ACHN (cell line): ENCODE measurements at regions not wholly inside any gene's neighbourhood (a gene's known extent, or its start where the extent isn't known, plus 50 kb on each side); places are given as distances from the start of the nearest gene placed in this dataset.
"Not testable (repeated sequence)": the region's sequence is repeated elsewhere in the genome, so short reads cannot be mapped to it uniquely, and the experiment has no call there.

Experiments
- DNase-seq: peaks from one replicate; pipeline ENCODE4 v3.0.0-alpha.2; 2015
- in situ Hi-C: cut with HindIII; loops from 2 replicates; pipeline ENCODE4 v1.10.0; 2017; ENCODE audit warnings: low sequenced_read_pairs, low pct_ligation_motif_present, low pct_unique_long_range_greater_than_20kb

DNA sequence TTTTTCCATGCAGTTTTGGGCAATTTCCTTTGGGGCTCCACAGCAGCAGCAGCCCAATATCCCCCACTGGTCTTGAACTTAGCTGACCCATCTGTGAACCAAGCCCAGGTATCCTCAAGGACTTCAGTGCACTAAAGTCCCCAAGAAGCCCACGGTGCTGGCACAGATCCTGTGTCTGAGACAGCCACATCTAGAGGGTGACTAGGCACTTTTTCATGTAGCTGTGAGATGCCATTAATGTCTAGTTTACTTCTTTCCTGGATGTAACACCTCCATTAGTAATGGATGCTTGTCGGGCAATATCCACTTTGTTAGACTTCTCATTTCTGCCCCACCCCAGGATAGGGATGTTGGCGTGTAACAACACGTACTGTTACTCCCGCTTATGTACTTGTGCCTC is 117.9 kb downstream of the GPCPD1 start:
- no peak for DNase-seq
- in situ Hi-C loops, result no loop called here

DNA sequence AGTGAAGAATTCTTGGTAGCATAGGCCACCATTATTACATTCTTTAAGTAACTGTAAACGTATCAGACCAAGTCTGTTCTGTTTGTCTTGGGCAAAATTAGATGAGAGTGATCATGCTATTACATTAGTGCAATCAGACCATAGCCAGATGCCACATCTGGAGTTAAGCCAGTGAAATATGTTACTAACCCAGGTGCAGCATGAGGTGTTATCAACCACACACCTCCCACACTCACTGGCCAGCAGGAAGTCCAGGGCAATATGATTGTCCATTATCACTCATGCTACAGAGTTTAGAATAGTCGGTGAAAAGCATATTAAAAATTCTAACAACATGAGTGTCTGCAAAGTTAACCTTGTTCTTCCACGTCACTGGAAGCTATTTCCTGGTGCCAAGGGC is 119.4 kb downstream of the GPCPD1 start:
- no peak for DNase-seq
- in situ Hi-C loops, result no loop called here

DNA sequence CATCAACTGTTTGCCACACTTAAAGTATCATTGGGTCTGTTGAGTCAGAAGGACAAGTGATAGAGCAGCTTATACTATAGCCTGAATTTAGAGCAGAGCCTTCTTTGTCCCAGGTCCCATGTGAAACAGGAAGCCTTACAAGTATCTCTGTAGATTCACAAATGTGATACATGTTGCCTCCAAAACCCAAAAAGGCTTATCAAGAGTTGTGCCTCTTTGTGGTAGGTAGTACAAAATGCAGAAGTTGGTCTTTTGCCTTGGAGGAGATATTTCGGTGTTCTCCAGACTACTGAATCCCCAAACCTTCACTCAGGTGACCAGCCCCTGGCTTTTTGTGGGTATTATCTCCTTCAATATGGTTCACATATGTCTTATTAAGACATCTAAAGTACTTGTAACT is 121.2 kb downstream of the GPCPD1 start:
- no peak for DNase-seq
- in situ Hi-C loops, result no loop called here

DNA sequence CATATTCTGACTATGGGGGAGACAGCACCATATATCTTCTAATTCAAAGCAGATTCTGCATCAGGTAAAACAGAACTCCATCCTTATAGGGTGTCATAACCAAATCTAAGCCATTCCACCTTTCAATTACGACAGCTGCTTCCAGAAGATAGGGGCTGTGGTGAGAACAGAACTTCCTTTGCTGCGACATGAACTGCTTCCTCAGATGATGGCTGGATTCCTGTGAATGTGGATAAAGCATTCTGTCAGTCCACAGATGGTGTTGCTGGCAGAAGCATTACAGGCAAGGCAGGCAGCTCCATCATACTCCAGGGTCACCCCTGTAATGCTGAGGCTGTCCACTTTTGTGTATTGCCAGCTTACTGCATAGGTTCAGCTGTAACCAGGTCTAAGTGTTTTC is 122.0 kb downstream of the GPCPD1 start:
- in situ Hi-C loops, result no loop called here
- no peak for DNase-seq

DNA sequence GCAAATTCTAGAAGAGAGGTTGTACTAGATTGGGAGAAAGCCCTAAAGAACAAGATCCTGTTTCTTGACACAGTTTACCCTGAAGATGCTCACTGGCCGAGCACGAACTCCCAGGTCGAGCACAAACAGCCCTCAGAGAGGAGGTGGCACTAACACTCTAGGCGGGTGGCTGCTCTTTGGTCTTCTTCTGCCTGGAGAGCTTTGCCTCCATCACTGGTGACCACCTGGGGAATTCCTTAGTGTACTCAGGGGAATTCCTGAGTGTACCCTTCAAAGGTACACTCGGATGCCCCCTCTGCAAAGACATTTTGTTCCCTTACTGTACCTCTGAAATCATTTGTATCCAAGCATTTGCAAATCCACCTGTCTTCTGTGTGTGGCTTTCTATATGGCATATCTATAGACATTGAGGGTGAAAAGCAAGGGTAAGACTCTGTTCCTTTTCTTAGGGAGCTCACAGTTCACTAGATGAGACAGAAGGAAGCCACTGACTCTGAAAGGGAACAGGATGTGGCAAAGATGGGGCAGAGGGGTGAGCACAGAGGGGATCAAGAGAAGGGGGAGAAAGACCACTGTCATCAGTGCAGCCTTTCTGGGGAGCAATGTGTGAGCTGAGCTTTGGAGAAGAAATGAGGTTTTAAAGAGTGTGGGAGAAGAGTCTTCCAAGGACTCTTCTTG is 124.3 kb downstream of the GPCPD1 start:
- in situ Hi-C loops, result no loop called here
- DNase-seq, result no peak

DNA sequence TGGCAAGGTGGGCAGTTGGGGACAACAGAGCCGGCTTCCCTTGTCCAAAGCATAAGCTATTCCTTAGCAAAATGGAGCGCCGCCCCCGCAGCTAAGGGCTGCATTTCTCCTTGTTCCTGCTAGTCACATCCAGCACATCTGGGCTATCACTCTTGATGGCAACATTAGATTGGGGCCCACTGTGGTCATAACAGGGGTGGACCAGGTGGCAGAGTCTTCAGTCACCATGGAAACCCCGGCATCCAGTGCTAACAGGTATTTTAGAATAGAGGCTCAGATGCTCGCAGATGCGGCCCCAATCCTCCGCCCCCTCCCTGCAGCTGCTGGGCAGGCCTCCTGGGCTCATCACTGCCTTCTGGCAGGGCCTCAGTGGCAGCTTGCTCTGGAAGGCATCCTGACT is 125.9 kb downstream of the GPCPD1 start:
- in situ Hi-C loops, result no loop called here
- no peak for DNase-seq

DNA sequence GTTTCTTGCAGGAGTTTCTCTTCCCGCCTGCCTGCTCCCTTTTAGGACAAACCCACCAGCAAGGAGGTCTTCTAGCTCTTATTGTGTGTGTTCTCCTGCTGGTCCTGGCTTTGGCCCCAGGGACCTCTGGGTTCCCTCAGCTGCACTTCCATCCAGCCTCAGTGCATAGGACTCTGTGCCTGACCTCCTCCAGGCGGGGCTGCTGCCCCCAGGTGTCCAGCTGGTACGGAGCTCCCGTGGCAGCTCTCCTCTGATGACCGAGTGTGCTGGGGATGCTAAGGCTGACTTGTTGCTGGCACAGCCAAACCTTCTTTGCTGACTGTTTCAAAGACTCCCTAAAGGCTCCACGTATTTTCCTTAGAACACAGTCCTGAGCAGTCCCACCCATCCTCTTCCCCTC is 126.5 kb downstream of the GPCPD1 start:
- no peak for DNase-seq
- in situ Hi-C loops, result no loop called here

DNA sequence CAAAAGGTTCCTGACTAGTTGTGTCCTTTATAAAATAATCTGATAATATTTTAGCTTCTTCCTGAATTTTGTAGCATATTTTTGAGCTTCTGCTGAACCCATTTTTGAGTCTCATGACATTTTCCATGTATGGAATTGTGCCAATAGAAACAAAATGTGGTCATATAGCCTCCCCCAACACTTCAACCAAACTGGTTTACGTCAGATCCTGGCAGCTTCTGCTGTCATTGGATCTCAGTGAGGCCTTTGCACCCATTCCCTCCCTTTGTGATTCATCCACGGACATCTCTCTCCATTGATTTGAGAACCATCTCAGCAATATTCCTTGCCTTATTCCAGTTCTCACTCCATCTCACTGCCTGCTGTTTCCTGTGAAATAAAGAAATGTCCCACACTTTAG is 128.0 kb downstream of the GPCPD1 start:
- no peak for DNase-seq
- in situ Hi-C loops, result no loop called here

DNA sequence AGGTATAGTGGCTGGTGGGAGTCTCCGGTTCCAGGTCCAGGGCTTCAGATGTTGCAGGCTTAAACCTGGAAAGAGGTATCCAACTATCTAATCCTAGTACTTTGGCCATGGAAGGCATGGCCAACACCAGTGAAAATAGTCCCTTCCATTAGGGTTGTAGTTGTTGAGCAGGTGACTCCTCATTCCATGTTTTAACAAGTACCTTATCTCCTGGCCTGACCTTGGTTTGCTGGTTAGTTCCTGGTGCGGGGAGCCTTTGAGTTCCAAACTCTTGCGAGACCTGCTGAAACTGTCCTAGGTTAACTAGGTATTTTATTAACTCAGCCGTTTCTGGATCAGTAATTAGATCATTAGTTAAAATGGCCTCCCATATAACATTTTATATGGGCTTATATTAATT is 128.9 kb downstream of the GPCPD1 start:
- no peak for DNase-seq
- in situ Hi-C loops, result no loop called here

DNA sequence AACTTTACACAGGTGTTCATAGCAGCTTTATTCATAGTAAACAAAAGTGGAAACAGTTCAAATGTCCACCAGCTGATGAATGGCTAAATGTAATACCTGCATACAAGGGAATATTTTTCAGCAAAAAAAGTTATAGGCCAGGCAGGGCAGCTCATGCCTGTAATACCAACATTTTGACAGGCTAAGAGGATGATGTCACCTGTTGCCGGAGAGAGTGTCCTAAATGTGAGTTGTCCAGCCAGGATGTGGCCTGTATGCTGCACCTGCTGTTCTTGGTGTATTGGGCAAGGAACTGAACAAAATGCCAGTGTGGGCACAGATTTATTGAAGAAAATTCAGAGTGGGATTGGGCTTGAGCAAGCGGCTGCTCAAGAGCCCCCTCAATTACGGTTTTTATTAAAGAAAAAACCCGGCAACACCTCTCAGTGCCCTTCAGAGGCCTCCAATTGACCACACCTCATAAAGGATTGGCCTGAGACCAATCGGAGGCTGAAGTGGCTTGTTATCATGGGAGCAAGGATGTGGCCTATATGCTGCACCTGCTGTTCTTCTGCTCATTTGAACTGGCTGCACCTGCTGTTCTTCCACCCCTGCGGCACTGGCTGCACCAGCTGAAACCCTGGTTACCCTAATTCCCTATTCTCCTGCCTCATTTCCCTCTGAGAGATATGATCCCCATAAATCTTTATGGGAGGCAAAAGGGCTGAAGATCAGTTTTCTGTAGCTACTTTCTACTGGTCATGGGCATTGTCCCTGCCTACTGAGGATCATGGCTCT is 129.8 kb downstream of the GPCPD1 start:
- DNase-seq, result no peak
- in situ Hi-C loops, result no loop called here

DNA sequence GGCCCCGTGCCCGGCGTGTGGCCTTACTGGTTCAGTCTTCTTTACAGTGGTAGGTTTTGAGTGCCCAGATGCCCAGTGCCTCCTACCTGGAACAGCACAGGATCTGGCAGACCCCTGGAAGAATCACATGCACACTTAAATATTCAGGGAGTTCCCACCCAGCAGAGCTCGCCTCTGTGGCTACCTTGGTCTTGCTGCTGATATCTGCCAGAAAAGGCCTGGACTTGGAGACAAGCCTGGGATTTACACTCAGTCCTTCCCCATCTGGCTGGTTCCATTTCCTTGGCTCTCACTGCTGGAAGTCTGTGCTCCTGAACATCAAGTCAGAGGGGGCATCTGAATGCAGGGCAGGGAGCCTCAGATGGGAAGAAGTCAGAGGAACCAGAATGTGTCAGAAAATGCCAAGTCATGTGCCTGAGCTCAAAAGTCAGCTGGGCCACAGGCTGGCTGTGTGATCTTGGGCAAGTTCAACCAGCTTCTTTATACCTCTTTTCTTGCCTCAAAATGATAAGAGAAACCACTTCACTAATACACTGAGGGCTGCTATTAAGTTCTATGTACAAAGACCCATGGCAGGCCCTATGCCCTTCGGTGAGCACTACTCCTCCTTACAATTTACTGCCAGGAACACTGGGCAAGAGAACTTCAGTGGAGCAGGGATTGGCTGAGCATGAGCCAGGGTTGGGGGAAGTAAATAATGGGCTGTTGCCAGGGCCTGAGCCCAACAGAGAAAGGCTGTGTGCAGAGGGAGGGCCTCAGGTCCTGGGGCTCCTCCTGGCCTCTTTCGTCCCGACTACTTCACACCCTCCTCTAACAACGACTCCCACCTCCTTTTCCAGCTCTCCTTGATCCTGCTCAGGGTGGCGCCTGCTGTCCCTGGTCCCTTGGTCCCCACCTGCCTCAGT is 135.9 kb downstream of the GPCPD1 start:
- no peak for DNase-seq
- in situ Hi-C loops, result no loop called here

DNA sequence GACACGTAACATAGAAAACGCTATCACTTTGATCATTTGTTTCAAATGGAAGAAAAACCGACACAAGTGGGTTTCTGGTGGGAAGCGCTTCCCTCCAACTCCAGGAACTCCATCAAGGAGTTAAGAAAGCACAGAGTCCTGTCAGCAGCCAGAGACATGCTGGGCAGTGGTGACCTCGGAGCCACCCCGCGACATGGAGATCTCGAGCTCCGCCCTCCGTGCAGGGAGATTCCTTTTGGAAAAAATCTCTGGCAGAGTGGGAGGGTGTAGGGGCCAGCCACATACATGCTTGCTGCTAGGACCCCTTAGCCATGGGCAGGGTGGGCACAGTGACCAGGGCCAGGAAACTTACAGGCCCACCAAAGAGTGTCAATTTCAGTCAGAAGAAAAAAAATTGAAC is 138.9 kb downstream of the GPCPD1 start:
- DNase-seq, in situ Hi-C loops: not testable (repeated sequence)

DNA sequence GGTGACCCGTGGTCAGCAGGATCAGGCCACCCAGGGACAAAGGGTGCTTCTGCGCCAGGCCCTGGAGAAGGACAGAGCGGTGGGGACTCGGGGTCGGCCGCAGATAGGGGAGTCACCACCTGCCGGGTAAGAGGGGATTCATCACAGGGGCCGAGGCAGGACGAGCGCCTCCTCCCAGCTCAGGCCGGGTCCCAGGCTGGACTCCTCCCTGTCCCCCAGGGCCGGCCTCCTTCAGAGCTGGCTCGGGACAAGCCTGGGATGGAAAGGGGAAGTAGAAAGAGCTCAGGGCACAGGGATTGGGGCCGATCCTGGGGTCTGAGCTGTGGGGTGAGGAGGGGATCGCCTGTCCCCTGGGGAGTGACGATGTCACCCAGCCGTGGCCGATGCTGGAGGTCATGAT is 139.4 kb downstream of the GPCPD1 start:
- in situ Hi-C loops, result no loop called here

DNA sequence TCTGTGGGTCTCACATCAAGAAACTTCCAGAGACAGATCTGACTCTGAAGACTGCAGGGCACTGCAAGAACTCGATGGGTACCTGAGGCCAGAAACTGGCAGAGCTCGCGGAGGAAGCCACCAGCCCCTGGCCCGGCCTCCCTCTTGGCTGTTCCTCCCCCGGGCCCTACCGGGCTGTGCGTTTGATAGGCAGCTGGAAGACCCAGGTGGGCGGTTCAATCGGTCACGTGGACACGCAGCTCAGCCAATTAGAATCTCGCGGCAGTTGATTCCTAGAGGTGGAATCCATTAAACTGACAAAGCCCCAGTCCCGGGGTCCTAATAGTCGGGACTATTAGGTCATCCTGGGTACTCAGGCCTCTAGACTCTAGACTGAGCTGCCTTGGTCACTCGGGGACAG is 139.9 kb downstream of the GPCPD1 start:
- DNase-seq, result no peak
- in situ Hi-C loops, result no loop called here

More for the DNA sequence above, 139.4 kb downstream of the GPCPD1 start:
- no peak for DNase-seq

DNA sequence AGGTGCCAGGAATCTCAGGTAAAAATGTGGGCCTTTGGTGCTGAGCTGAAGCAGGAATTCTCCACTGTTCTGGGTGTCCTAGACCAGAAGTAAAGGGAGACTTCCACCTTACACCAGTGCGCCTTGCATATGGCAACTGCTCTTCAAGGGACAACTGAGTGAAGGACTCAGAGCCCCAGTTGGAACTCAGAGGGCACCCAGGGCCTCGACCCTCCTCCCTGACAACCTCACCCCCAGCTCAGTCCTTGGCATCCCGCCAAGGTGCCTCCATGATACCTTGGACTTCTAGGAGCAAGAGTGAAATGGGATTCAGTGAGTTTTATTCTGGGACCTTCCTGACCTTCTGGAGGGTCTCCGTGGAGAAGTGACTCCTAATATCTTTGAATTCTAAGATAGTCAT is 140.3 kb downstream of the GPCPD1 start:
- in situ Hi-C loops, result no loop called here
- no peak for DNase-seq

DNA sequence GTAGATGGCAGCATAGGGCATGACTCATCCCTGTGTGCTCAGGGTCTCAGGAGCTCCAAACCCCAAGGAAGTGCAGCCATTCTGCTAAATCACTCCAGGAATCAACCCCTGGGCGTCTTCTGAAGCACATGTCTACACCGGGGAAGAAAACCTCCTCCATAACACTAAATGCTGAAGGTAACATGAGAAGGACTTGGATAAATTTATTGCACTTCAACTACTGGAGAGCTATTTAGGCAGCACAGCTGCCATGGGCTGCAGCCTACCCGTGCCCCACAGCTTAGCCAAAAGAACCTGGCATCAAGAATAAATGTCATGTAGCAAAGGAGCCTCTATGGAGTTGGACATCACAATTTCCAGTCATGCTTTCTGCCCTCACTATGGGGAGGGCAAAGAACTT is 141.7 kb downstream of the GPCPD1 start:
- DNase-seq, result no peak
- in situ Hi-C loops, result no loop called here

DNA sequence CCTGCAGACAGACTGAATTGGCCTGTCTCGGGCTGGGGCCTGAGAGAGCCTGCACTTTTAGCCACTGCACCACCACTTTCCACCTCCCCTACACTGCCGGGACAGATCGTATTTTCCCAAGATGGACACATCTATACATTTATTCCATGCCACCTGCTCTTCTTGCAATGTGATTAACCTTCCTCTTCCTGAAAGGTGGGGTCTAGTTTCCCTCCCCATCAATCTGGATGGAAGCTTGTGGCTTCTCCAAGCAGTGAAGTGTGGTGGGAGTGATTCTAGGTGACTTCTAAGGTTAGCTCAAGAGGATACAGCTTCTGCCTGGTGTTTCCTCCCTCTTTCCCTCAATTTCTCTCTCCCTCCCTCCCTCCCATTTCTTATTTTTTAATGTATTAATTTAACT is 143.7 kb downstream of the GPCPD1 start:
- DNase-seq, result no peak
- in situ Hi-C loops, result no loop called here

DNA sequence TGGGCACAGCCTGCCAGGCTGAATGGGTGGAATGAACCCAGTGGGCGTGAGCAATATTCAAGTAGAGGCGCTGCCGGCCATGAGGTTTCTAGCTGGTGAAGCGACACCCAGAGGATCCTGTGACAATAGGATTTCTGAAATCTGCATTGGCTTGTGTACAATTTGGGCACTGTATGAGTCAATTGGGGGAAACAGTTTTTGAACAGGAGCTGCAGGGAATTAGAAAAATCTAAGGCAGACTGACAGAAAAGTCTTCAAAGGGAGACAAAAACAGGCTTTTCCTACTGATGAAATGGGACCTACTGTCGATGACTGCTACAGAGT is 145.2 kb downstream of the GPCPD1 start:
- in situ Hi-C loops, result no loop called here
- DNase-seq, result no peak

DNA sequence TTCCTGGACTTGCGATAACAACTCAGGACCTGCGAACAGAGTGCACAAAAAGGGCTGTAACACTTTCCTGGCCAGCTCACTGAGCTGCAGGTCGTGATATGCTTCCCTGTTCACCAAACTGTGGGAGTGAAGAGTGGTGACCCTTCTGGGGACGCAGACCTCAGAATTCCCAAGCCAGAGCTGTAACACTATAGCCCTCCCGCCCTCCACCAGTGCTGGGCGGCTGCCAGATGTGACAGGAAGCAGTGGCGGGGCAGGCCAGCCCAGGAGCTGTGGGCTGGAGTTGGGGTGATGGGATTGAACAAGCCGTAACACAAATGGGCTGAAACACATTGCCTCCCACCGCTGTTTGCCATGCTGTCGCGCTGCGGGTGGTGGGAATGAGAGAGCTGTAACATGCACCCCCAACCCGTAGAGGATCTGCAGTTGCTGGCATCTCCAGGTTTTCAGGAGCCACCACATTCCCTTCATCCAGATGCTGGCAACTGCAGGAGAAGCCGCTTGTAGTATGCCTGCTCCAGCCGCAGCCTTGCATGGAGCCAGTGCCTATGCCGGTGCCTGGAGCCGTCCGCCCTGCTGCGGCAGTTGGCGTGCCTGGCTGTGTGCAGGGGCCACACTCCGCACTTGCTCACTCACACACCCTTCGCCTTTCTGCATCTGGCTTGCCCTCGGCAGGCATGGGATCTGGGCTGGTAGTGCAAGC is 145.8 kb downstream of the GPCPD1 start:
- DNase-seq, result no peak
- in situ Hi-C loops, result no loop called here
